Peyer's patch (tissue), 4 donors: ENCODE measurements at regions not wholly inside any gene's neighbourhood (a gene's known extent, or its start where the extent isn't known, plus 50 kb on each side); places are given as distances from the start of the nearest gene placed in this dataset.

ENCODE experiments used
- DNase-seq, 3 donors: peaks; one replicate each; pipeline ENCODE4 v3.0.0-alpha.2; 2017 to 2019
- H3K27ac ChIP-seq, 4 donors: fragments of 200-600 bp; sonication (generic); one replicate each; pipeline ENCODE4 v1.5.1; 2016 to 2019
- H3K27me3 ChIP-seq, 2 donors: fragments of 200-600 bp; sonication (generic); one replicate each; pipeline ENCODE4 v1.5.1; 2019
- H3K36me3 ChIP-seq, 3 donors: fragments of 200-600 bp; sonication (generic); one replicate each; pipeline ENCODE4 v1.5.1; 2016 to 2019
- H3K4me1 ChIP-seq, 4 donors: fragments of 200-600 bp; sonication (generic); one replicate each; pipeline ENCODE4 v1.5.1; 2016 to 2019
- H3K4me3 ChIP-seq, 4 donors: fragments of 200-600 bp; sonication (generic); 1 replicate in 3 of 4; 2 replicates in 1 of 4; pipeline ENCODE4 v1.5.1; 2016 to 2019; ENCODE audit warnings: mild to moderate bottlenecking in 1 of 4
- H3K9me3 ChIP-seq, 4 donors: fragments of 200-600 bp; sonication (generic); one replicate each; pipeline ENCODE4 v1.5.1; 2016 to 2019; ENCODE audit warnings: mild to moderate bottlenecking in 1 of 4
- POLR2A ChIP-seq, 2 donors: fragments of 450-650 bp; IDR thresholded peaks; one replicate each; pipeline ENCODE4 v1.5.1; 2017; ENCODE audit warnings: antibody characterized with exemption in 2 of 2, mild to moderate bottlenecking in 2 of 2, moderate library complexity in 2 of 2
- TF ChIP-seq, protein P1 (sequence below), 6 experiments: fragments of 450-650 bp in 4 of 6; fragments of 200-600 bp in 2 of 6; sonication (generic) in 1 of 6; IDR thresholded peaks; one replicate each; pipeline ENCODE4 v1.5.1; 2017 to 2019; ENCODE audit warnings: antibody characterized with exemption in 6 of 6, mild to moderate bottlenecking in 3 of 6, moderate library complexity in 1 of 6

DNA sequence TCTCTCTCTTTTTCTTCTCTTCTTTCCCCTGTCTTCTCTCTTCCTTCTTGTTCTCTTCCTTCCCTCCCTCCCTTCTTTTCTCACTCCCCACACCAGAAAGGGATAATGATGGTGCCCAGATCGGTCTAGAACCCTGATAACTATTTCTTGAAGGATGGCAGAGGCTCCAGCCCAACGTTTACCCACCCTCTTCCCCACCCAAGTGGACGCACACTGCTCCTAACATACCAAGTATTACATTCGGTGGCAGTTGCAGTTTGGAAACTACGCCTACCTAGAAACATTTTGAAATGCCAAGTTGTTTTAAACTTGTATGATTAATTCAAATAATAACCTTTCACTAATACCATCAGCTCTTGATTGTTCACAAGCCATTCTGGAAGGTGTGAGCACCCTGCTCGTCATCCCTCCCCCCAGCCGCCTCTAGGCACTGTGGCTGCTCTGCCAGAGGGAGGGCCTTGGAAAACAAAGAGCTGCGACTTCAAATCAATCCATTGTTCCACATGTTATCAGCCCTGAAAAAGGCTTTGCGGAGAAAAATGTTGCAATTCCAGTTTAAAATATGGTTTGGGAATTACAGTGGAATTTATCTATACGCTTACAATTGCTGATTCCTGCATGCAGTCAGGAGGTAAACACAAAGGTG lies 1017.5 kb upstream of the TENM3 start:
- H3K4me3 ChIP-seq, result no peak overlapping the region
- no peaks in the 10 kb centered on the region for H3K9me3 ChIP-seq
- DNase-seq, result no peak
- TF ChIP-seq, protein P1, sequence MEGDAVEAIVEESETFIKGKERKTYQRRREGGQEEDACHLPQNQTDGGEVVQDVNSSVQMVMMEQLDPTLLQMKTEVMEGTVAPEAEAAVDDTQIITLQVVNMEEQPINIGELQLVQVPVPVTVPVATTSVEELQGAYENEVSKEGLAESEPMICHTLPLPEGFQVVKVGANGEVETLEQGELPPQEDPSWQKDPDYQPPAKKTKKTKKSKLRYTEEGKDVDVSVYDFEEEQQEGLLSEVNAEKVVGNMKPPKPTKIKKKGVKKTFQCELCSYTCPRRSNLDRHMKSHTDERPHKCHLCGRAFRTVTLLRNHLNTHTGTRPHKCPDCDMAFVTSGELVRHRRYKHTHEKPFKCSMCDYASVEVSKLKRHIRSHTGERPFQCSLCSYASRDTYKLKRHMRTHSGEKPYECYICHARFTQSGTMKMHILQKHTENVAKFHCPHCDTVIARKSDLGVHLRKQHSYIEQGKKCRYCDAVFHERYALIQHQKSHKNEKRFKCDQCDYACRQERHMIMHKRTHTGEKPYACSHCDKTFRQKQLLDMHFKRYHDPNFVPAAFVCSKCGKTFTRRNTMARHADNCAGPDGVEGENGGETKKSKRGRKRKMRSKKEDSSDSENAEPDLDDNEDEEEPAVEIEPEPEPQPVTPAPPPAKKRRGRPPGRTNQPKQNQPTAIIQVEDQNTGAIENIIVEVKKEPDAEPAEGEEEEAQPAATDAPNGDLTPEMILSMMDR (IDR thresholded peaks at IDR 0.05), result no peak
- TF ChIP-seq POLR2A (IDR thresholded peaks at IDR 0.05), result no peak
- H3K27ac ChIP-seq, result no peak overlapping the region
- H3K27me3 ChIP-seq, result no peaks in the 10 kb centered on the region
- no peaks in the 10 kb centered on the region for H3K4me1 ChIP-seq
- no peaks in the 10 kb centered on the region for H3K36me3 ChIP-seq

DNA sequence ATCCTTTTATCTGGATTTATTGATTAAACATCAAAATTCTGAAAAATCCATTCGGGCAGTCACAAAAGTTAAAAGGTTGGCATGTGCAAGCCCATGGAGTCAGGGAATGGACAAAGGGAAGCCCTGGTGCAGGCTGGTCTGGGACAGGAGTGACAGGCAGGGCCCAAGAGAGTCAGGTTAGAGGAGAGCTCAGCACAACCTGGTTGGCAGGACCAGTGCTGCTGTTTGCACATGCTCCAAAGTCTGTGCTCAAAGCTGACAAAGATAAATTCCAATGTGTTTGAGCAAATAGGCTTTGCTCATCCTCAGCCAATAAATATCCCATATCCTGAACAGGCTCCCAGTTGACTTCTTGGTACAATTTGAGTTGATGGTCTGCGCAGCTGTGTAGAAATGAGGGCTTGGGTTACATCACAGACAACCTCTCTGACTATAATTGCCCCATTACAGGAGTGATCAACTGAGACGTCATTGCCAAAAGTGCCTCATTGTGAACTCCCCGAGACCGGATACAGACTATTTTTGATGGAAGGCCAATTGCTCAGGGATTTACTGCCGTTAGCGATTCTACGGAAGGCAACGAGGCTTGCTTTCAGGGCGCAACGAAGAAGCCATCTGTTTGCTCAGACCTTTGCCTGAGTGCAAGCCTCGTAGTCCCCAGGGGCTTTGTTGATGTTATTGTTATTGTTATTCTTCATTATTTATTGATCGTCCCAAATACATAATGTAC lies 1008.1 kb upstream of the TENM3 start:
- Histone ChIP-seq H3K4me3 (no peak overlapping the region), H3K27ac (no peak overlapping the region), H3K4me1 (no peaks in the 10 kb centered on the region), H3K27me3 (no peaks in the 10 kb centered on the region), H3K36me3 (no peaks in the 10 kb centered on the region), H3K9me3 (no peaks in the 10 kb centered on the region)
- no peak for DNase-seq
- no peak for TF ChIP-seq POLR2A (IDR thresholded peaks at IDR 0.05)
- TF ChIP-seq, protein P1 (IDR thresholded peaks at IDR 0.05), result no peak

DNA sequence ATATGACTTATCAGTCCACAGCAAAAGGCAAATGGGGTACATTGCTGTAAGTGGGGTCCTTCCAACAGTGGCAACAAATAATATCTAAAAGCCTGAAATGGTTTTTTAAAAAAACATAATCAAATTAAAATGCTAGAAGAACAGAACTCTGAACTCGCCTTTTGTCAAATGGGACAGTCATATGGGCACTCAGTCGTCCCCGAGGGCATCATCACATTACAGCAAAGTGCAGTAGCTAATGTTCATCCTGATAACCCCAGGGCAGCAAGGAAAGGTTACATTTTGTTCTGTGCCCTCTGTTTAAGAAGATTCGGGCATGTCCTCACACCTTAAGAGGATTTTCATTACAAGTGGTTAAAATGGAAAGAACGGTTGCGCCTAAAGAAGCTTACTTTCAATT lies 997.9 kb upstream of the TENM3 start:
- Histone ChIP-seq H3K4me1 (no peaks in the 10 kb centered on the region), H3K4me3 (no peak overlapping the region), H3K9me3 (no peaks in the 10 kb centered on the region), H3K27ac (no peak overlapping the region), H3K27me3 (no peaks in the 10 kb centered on the region), H3K36me3 (no peaks in the 10 kb centered on the region)
- no peak for DNase-seq
- no peak for TF ChIP-seq POLR2A (IDR thresholded peaks at IDR 0.05)
- TF ChIP-seq, protein P1 (IDR thresholded peaks at IDR 0.05), result no peak

DNA sequence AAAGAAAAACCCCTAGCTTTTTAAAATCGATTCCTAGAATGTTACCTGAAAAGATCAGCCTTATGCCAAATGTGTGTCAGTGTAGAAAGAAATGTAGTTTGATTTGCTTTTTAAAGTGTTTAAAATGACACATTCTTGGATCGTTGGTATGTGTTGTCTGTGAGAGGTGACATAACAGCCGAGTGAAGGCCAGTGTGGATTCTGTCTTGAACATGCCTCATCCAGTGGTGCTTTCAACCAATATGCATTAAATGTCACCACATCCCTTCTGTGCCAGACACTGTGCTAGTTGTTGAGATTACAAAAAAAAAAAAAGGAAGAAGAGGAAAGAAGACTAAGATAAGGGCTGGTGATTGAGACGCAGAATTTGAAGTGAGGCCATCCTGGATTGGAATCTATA lies 994.2 kb upstream of the TENM3 start:
- Histone ChIP-seq H3K4me1 (no peaks in the 10 kb centered on the region), H3K27me3 (no peaks in the 10 kb centered on the region), H3K27ac (no peak overlapping the region), H3K36me3 (no peaks in the 10 kb centered on the region), H3K4me3 (no peak overlapping the region), H3K9me3 (no peaks in the 10 kb centered on the region)
- TF ChIP-seq, protein P1 (IDR thresholded peaks at IDR 0.05), result no peak
- no peak for TF ChIP-seq POLR2A (IDR thresholded peaks at IDR 0.05)
- no peak for DNase-seq

DNA sequence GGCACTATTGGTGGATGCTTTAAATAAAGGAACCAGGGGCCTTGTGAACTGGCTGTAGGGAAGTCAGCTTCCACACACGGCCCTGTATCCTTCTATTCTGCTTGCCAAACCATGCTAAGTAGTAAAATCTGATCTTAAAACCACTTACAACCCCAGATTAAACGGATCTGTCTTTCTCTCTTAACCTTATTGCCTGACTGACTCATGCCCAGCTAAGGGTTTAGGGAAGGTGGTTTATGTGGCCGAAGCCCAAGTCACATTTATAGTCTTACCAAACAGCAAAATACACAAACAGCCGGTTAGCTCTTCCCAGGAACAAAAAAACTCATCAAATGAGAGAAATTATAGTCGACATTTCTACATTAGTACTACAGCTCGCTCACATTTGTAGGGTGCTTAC lies 988.4 kb upstream of the TENM3 start:
- Histone ChIP-seq H3K36me3 (no peaks in the 10 kb centered on the region), H3K27ac (no peak overlapping the region), H3K9me3 (no peaks in the 10 kb centered on the region), H3K27me3 (no peaks in the 10 kb centered on the region), H3K4me1 (no peaks in the 10 kb centered on the region), H3K4me3 (no peak overlapping the region)
- TF ChIP-seq, protein P1 (IDR thresholded peaks at IDR 0.05), result no peak
- no peak for TF ChIP-seq POLR2A (IDR thresholded peaks at IDR 0.05)
- DNase-seq, result no peak
